GM19452 (cell line): ENCODE measurements at regions not wholly inside any gene's neighbourhood (a gene's known extent, or its start where the extent isn't known, plus 50 kb on each side); places are given as distances from the start of the nearest gene placed in this dataset.

Source experiments
- ATAC-seq: cut with Tn5 transposase; IDR thresholded peaks from one replicate; pipeline ENCODE4 v1.9.1; 2021; ENCODE audit not compliant: unreplicated experiment

- no peak for ATAC-seq
Measured at GRCh38 chr13:106352850-106353249, 182.6 kb downstream of the EFNB2 start.

DNA sequence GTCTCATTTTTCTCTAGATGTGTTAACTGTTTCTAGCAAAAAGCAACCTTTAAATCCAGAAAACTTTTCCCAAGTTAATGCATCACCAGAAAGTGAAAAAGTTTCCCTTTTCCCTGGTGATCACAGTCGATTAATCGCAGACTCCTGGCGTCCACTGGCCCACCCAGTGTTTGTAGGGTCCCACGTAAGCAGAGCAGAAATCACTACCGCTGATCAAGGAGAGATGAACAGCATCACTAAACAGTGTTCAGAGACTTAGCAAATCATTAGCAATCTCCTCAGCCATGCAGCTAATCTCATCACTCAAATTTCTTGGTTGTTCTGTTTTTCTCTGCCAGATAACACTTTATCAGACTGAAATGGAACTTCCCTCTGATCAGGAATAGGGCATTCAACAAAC lies 184.2 kb downstream of the EFNB2 start:
- no peak for ATAC-seq

GRCh38 chr13:106350208-106350607 lies 185.3 kb downstream of the EFNB2 start:
- no peak for ATAC-seq

DNA sequence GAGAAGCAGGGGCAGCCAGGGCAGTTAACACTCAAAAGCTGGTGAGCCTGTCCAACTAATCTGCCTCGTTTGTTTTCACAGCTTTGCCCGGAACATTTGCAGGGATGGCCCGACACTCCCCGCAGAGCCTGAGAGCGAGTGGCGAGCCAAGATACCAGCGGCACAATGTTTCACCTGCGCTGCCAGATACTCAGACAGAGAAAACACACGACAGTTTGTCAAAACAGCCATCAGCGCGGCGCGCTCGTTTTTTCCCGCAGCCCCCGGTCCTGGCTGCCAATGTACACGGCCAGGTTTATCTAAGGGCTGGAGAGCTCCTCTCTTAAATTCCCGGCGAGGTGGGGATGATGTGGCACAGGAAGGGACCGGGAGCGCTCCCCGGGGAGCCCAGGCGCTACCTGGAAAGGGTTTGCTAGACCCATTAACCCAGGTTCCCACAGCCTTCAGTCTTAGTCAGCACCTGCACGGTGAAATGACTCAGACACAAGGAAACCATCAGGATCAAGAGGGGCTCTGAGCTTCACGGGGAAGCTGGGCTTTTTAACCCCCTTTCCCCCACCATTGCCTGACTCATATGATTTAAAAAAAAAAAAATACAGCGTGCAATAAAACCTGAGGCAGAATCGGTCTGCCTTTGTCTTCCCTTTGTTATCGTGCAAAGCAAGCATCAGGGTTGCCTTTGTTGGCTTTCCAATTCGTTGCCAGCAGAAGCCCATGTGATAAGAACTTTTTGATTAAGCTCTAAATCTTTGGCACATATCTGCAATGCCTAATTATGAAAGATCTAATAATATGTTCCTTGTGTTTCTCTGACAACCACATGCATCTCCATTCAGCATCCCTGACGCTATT lies 186.2 kb downstream of the EFNB2 start:
- no peak for ATAC-seq

GRCh38 chr13:106348075-106348840 lies 187.2 kb downstream of the EFNB2 start:
- no peak for ATAC-seq

- ATAC-seq, result no peak
Measured at GRCh38 chr13:106344342-106344741, 191.1 kb downstream of the EFNB2 start.

GRCh38 chr13:106343836-106344235 lies 191.6 kb downstream of the EFNB2 start:
- ATAC-seq, result no peak

GRCh38 chr13:106340249-106340648 lies 195.2 kb downstream of the EFNB2 start:
- ATAC-seq, result no peak

GRCh38 chr13:106337096-106337850 lies 198.2 kb downstream of the EFNB2 start:
- ATAC-seq, result no peak

DNA sequence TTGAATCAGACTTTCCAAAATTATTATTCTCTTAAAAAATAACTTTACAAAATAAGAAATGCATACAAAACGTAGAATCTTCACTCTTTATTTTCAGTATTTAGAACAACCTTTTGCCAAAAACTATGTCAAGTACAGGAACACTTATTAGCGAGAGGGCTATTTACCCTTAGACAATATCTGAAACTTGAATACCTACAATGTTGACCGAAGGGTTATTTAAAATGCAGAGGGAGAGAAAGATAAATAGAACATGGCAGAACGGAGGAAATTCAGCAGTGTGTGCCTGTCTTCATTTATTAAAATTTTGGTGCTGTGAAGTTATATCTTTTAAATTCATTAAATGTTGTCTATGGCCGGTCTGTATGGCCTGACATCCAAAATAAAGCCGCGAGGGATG lies 198.8 kb downstream of the EFNB2 start:
- no peak for ATAC-seq

DNA sequence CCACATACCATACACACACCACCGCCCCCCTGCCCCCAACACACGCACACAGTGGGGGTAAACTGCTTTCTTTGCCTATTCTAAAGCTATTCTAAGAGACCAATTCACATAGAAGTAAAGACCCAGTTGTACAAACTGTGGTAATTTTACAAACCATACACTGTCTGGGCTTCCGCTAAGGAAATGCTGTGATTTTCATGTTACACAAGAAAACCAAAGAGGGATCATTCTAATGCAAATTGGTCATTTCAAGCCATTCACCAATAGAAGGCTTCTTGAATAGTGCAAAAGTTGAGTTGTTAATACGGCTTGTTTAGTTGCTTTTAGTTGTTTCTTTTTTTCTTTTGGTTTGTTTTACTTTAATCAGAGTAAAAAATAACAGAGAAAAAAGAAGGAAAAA lies 202.8 kb downstream of the EFNB2 start:
- ATAC-seq, result no peak

- ATAC-seq, result no peak
Measured at GRCh38 chr13:106331116-106331515, 204.3 kb downstream of the EFNB2 start.

- no peak for ATAC-seq
Measured at GRCh38 chr13:106329941-106330340, 205.5 kb downstream of the EFNB2 start.

DNA sequence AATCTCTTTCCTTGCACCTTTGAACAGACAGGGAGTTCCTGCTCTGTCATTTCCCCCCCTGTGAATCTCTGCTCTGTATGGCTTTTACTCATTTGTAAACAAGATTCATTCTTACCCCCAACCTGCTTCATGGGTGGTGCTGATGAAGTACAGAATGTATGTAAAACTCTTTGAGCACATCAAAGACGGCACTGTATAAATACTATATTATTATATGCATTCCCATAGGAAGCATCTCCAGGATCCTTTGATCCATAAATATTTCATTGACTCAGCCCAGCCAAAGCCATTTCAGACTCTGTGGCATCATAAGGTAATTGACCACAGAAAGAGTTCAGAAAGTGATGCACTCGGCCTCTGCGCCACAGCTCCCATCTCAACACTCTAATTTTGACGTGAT lies 208.7 kb downstream of the EFNB2 start:
- ATAC-seq, result no peak

DNA sequence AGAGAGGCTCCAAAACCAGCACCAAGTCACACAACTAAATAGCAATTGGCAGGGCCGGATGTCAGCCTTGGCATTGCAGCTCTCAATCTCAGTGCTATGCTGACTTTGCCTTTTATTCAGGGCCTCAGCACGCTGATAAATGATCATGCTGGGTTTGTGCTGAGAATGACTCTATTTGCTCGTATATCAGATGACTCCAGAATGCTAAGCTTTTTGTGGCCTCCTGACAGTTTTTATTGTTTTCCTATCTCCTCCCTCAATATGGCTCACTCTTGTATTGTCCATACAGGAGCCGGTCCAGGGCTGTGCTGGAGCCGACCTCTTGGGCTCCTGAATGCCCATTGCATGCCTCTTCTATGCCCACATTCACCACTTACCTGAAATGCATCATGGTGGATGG lies 211.0 kb downstream of the EFNB2 start:
- ATAC-seq, result no peak

GRCh38 chr13:106322628-106323027 lies 212.8 kb downstream of the EFNB2 start:
- ATAC-seq, result no peak

DNA sequence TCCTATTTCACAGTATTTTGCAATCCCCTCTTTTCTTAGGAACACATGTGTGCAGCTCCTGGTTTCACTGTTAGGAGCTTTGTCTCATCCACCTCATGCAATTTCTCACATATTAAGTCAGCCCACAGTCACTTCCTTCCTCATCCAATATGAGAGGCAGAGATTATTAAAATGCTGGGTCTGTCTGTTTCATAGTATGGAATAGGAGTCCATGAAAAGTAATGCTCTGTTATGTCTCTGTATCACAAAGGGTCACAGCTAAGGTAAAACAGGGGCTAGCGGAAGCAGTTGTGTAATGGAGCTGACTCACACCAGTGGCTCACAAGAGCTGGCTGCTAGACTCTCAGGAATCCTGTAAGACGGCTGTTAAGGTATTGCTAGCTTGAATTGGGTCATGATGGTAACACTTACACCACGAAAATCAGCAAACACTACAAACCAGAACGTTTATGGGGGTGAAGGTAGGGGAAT lies 216.5 kb downstream of the EFNB2 start:
- ATAC-seq, result no peak

GRCh38 chr13:106314417-106314816 lies 221.0 kb downstream of the EFNB2 start:
- ATAC-seq, result no peak

DNA sequence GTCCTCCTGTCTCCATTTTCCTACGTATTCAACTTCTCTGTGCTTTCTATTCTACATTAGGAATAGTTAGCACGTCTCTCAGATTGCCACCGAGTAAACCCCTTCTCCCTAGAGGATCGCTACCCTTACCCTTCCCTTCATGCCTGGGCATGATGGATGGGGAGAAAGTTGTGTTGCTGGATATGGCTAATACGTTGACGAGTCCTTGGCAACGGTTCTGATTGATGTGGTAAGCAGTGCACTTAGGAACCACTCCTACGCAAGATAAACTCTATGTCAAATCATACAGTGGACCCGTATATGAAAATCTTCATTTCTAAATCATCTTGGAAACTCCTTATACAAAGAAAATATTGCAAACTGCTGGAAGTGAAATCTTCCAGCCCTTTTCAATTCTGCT lies 224.5 kb downstream of the EFNB2 start:
- ATAC-seq, result no peak

DNA sequence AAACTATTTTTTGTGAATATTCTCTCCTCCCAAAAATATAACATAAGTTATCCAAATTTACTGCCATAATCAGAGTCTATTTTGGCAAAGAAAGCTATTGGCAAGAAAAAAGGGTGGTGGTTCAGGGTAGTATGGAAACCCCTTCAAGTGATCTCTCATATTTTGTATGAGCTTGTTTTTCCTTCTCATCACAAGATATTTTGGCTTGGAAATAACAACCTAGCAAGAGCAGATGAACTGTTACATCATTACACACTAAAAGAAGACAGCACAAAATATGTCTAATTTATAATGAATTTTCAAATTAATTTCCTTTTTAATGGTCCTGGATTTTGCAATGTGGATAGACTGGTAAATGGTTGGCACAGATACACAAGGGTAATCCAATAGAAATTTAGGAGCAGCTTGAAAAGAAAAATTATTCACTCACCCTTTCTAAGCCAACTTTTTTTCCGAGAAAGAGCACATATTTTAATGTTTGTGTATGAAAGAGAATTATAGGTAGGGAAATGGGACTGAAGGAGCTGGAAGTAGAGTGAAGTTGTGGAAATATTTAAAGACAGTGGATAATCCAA lies 225.1 kb downstream of the EFNB2 start:
- ATAC-seq, result no peak

GRCh38 chr13:106306748-106307277 lies 228.6 kb downstream of the EFNB2 start:
- ATAC-seq, result no peak
